ENCODE measurements at regions not wholly inside any gene's neighbourhood (a gene's known extent, or its start where the extent isn't known, plus 50 kb on each side); places are given as distances from the start of the nearest gene placed in this dataset.

DNA sequence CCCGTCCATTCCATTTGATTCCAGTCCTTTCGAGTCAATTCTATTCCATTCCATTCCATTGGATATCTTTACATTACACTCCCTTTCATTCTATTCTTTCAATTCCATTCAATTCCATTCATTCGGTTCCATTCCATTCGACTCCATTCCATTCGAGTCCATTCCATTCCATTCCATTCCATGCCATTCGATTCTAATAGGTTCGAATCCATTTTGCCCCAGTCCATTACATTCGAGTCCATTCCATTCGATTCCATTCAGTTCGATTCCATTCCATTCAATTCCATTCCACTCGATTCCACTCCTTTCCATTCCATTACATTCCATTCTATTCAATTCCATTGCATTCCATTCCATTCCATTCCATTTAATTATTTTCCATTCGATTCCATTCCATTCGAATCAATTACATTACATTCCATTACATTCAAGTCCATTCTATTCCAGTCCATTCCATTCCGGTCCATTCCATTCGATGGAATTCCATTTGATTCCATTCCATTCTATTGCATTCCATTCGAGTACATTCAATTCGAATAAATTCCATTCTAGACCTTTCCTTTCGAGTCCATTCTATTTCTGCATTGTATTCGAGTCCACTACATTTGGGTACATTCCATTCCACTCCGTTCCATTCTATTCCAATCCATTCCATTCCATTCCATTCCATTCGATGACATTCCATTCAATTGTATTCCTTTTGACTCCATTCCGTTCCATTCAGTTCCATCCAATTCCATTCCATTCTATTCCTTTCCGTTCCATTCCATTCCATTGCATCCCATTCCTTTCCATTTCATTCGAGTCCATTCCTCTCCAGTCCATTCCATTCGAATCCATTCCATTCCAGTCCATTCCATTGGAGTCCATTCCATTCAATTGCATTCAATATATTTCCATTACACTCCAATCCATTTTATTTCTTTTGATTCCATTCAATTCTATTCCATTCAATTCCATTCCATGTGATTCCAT is 2604.8 kb upstream of the TPTE start:
- no peak overlapping the region for H3K4me2 ChIP-seq (ENCODE audit: low read length)

DNA sequence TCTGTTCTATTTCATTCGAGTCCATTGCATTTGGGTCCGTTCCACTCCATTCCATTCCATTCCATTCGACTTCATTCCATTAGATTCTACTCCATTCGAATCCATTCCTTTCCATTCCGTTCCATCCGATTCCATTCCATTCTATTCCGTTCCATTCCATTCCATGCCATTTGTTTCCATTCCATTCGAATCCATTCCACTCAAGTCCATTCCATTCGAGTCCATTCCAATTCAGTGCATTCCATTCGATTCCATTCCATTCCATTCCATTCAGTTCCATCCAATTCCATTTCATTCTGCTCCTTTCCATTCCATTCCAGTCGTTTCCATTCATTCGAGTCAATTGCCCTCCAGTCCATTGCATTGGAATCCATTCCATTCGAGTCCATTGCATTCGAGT is 2603.7 kb upstream of the TPTE start:
- no peaks in the 10 kb centered on the region for H3F3A ChIP-seq (ENCODE audit: insufficient read depth, low read length, poor library complexity, severe bottlenecking)
- no peaks in the 10 kb centered on the region for H3K79me2 ChIP-seq (replicated peaks; ENCODE audit: insufficient read depth, low read length)
- no peaks in the 10 kb centered on the region for H3K27me3 ChIP-seq (ENCODE audit: insufficient read depth, low read depth, low read length)
- no peak overlapping the region for H3K27ac ChIP-seq (ENCODE audit: low read length)
- no peak overlapping the region for H3K4me2 ChIP-seq (ENCODE audit: low read length)
- no peak overlapping the region for H3K4me3 ChIP-seq (ENCODE audit: low read length)
- no peaks in the 10 kb centered on the region for H4K20me1 ChIP-seq (ENCODE audit: insufficient read depth)
- H3K9me2 ChIP-seq (ENCODE audit: insufficient read depth, low read length), result no peaks in the 10 kb centered on the region
- H3K9ac ChIP-seq (ENCODE audit: low read length), result no peak overlapping the region
- H3K9me3 ChIP-seq (ENCODE audit: low read length), result peaks cover 41% of the 10 kb centered on the region
- TF ChIP-seq EZH2 (IDR thresholded peaks at IDR 0.05; ENCODE audit: borderline replicate concordance, insufficient read depth, low read length, poor library complexity, severe bottlenecking) (no peak), TAF1 (IDR thresholded peaks at IDR 0.05; ENCODE audit: low read depth) (no peak), EP300 (conservative IDR thresholded peaks at IDR 0.05; ENCODE audit: poor library complexity, severe bottlenecking) (no peak), MXI1 (conservative IDR thresholded peaks at IDR 0.05; ENCODE audit: poor library complexity, severe bottlenecking) (no peak), SMC3 (conservative IDR thresholded peaks at IDR 0.05; ENCODE audit: poor library complexity) (no peak), POLR2AphosphoS5 (IDR thresholded peaks at IDR 0.05) (no peak)
- TF ChIP-seq, protein P1, sequence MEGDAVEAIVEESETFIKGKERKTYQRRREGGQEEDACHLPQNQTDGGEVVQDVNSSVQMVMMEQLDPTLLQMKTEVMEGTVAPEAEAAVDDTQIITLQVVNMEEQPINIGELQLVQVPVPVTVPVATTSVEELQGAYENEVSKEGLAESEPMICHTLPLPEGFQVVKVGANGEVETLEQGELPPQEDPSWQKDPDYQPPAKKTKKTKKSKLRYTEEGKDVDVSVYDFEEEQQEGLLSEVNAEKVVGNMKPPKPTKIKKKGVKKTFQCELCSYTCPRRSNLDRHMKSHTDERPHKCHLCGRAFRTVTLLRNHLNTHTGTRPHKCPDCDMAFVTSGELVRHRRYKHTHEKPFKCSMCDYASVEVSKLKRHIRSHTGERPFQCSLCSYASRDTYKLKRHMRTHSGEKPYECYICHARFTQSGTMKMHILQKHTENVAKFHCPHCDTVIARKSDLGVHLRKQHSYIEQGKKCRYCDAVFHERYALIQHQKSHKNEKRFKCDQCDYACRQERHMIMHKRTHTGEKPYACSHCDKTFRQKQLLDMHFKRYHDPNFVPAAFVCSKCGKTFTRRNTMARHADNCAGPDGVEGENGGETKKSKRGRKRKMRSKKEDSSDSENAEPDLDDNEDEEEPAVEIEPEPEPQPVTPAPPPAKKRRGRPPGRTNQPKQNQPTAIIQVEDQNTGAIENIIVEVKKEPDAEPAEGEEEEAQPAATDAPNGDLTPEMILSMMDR (IDR thresholded peaks at IDR 0.05; ENCODE audit: poor library complexity, severe bottlenecking), result no peak
- no peak overlapping the region for H2AFZ ChIP-seq (ENCODE audit: low read depth, low read length)
- H3K36me3 ChIP-seq (ENCODE audit: insufficient read depth, low read length), result no peaks in the 10 kb centered on the region

More for the DNA sequence above, 2604.8 kb upstream of the TPTE start:
- TF ChIP-seq POLR2AphosphoS5 (IDR thresholded peaks at IDR 0.05) (no peak), EZH2 (IDR thresholded peaks at IDR 0.05; ENCODE audit: borderline replicate concordance, insufficient read depth, low read length, poor library complexity, severe bottlenecking) (no peak), EP300 (conservative IDR thresholded peaks at IDR 0.05; ENCODE audit: poor library complexity, severe bottlenecking) (no peak), RAD21 (conservative IDR thresholded peaks at IDR 0.05) (no peak), TAF1 (IDR thresholded peaks at IDR 0.05; ENCODE audit: low read depth) (no peak), SMC3 (conservative IDR thresholded peaks at IDR 0.05; ENCODE audit: poor library complexity) (no peak), MXI1 (conservative IDR thresholded peaks at IDR 0.05; ENCODE audit: poor library complexity, severe bottlenecking) (no peak)
- TF ChIP-seq, protein P1 (IDR thresholded peaks at IDR 0.05; ENCODE audit: poor library complexity, severe bottlenecking), result no peak
- TF ChIP-seq, protein P2, sequence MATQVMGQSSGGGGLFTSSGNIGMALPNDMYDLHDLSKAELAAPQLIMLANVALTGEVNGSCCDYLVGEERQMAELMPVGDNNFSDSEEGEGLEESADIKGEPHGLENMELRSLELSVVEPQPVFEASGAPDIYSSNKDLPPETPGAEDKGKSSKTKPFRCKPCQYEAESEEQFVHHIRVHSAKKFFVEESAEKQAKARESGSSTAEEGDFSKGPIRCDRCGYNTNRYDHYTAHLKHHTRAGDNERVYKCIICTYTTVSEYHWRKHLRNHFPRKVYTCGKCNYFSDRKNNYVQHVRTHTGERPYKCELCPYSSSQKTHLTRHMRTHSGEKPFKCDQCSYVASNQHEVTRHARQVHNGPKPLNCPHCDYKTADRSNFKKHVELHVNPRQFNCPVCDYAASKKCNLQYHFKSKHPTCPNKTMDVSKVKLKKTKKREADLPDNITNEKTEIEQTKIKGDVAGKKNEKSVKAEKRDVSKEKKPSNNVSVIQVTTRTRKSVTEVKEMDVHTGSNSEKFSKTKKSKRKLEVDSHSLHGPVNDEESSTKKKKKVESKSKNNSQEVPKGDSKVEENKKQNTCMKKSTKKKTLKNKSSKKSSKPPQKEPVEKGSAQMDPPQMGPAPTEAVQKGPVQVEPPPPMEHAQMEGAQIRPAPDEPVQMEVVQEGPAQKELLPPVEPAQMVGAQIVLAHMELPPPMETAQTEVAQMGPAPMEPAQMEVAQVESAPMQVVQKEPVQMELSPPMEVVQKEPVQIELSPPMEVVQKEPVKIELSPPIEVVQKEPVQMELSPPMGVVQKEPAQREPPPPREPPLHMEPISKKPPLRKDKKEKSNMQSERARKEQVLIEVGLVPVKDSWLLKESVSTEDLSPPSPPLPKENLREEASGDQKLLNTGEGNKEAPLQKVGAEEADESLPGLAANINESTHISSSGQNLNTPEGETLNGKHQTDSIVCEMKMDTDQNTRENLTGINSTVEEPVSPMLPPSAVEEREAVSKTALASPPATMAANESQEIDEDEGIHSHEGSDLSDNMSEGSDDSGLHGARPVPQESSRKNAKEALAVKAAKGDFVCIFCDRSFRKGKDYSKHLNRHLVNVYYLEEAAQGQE (IDR thresholded peaks at IDR 0.05; ENCODE audit: borderline replicate concordance), result no peak
- Histone ChIP-seq H3K9me2 (ENCODE audit: insufficient read depth, low read length) (no peaks in the 10 kb centered on the region), H3K27ac (ENCODE audit: low read length) (no peak overlapping the region), H3K9me3 (ENCODE audit: low read length) (peaks cover 36% of the 10 kb centered on the region), H3K36me3 (ENCODE audit: insufficient read depth, low read length) (no peaks in the 10 kb centered on the region), H4K20me1 (ENCODE audit: insufficient read depth) (no peaks in the 10 kb centered on the region), H3K79me2 (replicated peaks; ENCODE audit: insufficient read depth, low read length) (no peaks in the 10 kb centered on the region), H3K9ac (ENCODE audit: low read length) (no peak overlapping the region), H3K4me3 (ENCODE audit: low read length) (no peak overlapping the region), H3K27me3 (ENCODE audit: insufficient read depth, low read depth, low read length) (no peaks in the 10 kb centered on the region), H2AFZ (ENCODE audit: low read depth, low read length) (no peak overlapping the region), H3F3A (ENCODE audit: insufficient read depth, low read length, poor library complexity, severe bottlenecking) (no peaks in the 10 kb centered on the region)

Data from neural cell (in vitro differentiated cells).